Fibroblast of lung (primary cell): ENCODE measurements at regions not wholly inside any gene's neighbourhood (a gene's known extent, or its start where the extent isn't known, plus 50 kb on each side); places are given as distances from the start of the nearest gene placed in this dataset.

Experiments
- EZH2 ChIP-seq: IDR thresholded peaks from 2 replicates; pipeline ENCODE4 v1.5.1; 2012; ENCODE audit warnings: low read length, control low read depth, mild to moderate bottlenecking; ENCODE audit errors: missing control alignments
- TF ChIP-seq, protein P1 (sequence below), 2 donors: IDR thresholded peaks in 1 of 2; conservative IDR thresholded peaks in 1 of 2; 1 replicate in 1 of 2; 2 replicates in 1 of 2; pipeline ENCODE4 v1.5.1; 2011 to 2012; ENCODE audit warnings: low read length in 2 of 2, control low read depth in 1 of 2, inconsistent platforms in 1 of 2, low read depth in 1 of 2, mild to moderate bottlenecking in 1 of 2

DNA sequence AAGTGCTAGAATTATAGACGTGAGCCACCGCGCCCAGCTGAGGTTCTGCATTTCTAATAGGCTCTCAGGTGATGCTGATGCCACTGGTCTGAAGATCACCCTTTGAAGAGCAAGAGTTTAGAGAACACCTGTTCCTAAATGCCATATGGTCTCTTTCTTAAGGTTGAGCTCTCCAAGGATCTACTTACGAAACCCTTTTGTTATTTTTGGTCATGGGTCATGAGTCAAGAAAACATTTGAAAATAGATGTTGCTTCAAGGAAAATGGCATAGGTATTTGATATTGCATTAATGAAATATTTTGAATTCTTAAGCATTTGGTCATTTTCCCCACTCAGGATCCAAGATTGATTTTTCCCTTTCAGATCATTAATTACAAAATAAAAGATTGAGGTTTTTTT, 74.7 kb upstream of the SOX2 start:
- no peak for TF ChIP-seq EZH2
- TF ChIP-seq, protein P1, sequence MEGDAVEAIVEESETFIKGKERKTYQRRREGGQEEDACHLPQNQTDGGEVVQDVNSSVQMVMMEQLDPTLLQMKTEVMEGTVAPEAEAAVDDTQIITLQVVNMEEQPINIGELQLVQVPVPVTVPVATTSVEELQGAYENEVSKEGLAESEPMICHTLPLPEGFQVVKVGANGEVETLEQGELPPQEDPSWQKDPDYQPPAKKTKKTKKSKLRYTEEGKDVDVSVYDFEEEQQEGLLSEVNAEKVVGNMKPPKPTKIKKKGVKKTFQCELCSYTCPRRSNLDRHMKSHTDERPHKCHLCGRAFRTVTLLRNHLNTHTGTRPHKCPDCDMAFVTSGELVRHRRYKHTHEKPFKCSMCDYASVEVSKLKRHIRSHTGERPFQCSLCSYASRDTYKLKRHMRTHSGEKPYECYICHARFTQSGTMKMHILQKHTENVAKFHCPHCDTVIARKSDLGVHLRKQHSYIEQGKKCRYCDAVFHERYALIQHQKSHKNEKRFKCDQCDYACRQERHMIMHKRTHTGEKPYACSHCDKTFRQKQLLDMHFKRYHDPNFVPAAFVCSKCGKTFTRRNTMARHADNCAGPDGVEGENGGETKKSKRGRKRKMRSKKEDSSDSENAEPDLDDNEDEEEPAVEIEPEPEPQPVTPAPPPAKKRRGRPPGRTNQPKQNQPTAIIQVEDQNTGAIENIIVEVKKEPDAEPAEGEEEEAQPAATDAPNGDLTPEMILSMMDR (conservative IDR thresholded peaks at IDR 0.05 in 1 of 2, IDR thresholded peaks at IDR 0.05 in 1 of 2; ENCODE audit: low read depth in 1 of 2, low read length in 2 of 2), result no peak
